Left kidney (tissue), 1 donor: ENCODE measurements at regions not wholly inside any gene's neighbourhood (a gene's known extent, or its start where the extent isn't known, plus 50 kb on each side); places are given as distances from the start of the nearest gene placed in this dataset.
A peak's percentile ranks its signal among the peaks of the same experiment; 100 is the strongest.

Experiments used
- DNase-seq: peaks from one replicate; pipeline ENCODE4 v3.0.0-alpha.2; 2013

DNA sequence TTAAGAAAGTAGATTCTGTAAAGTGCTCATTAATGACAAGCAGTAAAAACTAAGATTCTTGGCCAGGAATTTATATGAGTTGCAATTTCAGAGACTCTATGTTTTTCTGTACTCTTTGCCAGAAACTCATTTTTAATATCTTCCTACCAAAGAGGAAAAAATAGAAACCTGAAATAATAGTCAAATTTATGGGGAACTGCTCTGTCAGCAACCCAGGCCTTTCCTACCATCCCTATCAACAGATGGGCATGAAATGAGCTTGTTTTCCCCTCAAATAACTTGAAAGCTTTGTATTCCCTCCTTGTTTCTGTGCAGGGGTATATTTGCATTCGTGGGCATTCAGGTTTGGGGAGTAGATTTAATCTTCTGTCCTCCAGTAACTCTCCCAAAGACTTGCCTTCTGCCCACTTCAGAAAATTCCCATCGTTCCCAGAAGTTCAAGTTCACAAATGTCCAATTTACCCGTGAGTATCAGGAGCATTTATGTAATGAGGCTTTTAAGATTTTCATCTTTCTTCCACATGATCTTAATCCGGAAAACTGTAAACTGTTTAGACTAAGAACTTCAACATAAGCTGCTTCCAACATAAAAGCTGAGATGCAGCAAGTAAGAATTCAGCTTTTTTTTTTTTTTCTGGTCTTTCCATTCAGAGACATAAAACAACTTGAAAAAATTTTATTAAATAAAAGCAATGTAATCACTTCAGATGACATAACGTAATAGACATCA is 363.1 kb downstream of the EFNB2 start:
- no peak for DNase-seq

GRCh38 chr13:106163426-106163825 is 372.0 kb downstream of the EFNB2 start:
- DNase-seq, result no peak

GRCh38 chr13:106161146-106161545 is 374.3 kb downstream of the EFNB2 start:
- DNase-seq, result no peak

- no peak for DNase-seq
Observed at GRCh38 chr13:106159295-106160195, 375.9 kb downstream of the EFNB2 start.

DNA sequence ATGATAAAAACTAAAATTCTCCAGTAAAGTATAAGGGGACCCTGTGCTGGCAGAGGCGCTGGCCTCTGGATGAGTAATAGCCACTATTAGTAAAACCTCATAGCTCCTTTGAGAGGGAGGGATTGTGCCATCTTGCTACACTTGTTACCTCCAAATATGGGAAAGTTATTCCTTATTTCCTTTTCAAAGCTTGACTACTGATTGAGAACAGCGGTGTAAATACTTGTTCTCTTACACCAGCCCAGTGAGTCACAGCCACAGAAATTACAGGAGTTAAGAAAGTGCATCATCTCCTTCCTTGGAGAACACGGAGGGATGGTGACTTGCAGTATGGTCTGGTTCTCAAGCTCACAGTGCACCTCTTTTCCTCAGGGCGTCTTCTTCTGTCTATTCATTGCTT is 379.0 kb downstream of the EFNB2 start:
- DNase-seq, result no peak

GRCh38 chr13:106155411-106155810 is 380.1 kb downstream of the EFNB2 start:
- DNase-seq, result no peak

GRCh38 chr13:106153876-106154275 is 381.6 kb downstream of the EFNB2 start:
- no peak for DNase-seq

DNA sequence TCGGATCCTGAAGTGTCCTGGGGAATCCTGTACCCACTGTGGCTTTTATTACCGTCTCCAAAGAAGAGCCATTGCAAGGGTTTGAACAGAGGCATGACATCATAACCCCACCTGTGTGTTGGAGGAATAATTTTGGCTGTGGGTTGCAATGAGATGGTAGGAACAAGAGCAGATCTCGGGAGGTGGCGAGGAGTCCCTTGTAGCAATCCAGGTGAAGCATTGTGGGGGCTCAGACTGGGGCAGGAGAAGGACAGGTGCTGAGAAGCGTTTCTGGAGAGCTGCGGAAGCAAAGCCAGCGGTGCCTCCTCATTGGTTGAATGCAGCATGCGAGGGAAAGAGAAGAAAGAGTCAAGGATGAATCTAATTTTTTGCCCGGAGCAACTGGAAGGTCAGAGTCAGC is 382.4 kb downstream of the EFNB2 start:
- DNase-seq, result no peak

GRCh38 chr13:106152047-106152446 is 383.4 kb downstream of the EFNB2 start:
- no peak for DNase-seq

- DNase-seq, result no peak
Observed at GRCh38 chr13:106151056-106151699, 384.3 kb downstream of the EFNB2 start.

GRCh38 chr13:106145997-106146864 is 389.2 kb downstream of the EFNB2 start:
- no peak for DNase-seq

DNA sequence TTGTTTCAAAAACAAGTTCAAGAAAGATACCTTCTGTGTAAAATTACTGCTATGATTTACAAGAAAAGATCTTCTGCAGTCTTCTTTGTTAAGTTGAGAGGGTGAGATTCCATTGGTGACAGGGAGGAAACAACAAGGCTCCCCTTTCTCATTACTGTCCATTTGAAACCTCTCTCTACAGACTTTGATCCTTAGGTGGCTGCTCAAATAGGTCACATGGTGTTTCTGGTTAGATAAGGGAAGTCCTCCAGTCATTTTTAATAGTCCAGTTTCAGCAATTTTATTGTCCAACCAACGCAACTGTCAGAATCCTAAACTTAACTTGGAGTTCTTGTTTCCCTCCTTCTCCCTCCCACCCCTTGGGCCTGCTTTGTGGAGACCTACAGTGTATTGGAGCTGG is 390.4 kb downstream of the EFNB2 start:
- no peak for DNase-seq

DNA sequence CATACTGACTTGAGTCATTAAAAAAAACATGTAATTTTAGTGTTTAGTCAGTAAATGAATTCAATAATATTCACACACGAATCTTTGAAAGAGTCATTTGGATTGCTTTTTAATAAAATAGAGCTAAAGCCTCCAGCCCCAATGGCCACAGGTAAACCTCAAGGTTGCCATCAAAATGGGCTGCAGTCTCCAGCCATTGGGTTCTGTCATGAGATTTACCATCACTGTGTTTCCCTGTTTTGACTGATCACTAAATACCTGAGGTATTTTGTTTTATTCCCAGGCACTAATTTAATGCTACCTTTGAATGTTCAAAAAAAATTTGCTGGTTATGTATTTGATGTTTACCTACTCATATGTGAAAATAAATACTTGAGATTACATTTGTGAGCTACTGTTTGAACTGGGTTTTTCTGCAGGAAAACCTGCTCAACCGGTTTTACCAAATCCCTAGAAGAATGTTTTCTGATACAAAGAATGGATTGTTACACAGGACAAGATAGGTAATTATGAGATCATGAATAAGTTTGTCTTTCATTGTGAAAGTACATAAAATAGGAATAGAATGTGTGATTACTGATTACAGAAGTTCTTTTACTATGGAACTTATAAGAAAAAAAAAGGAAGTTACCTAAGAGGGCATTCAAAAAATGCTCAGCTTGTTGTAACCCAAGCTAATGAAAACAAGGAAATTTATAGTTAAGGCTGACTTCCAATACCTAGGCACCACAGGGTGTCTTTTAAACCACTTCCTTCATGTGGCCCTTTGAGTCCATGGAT is 391.3 kb downstream of the EFNB2 start:
- DNase-seq, result peak; percentile 45

DNA sequence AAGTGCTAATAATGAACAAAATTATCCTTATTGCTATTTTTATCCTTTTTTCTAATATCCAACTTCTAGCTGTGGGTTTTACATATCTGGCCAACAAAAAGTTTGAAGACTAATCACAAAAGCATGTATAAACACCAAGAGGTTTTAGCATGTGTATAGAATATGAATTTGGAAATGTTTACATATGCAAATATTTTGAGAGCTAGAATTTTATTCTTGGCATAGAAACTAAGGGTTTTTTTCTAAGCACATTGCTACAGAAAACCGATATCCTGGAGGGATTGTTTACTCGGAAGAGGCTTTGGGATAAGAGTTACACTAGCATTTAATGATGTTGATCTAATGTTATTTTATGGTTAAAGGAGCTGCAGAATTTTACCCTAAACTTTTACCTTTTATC is 392.1 kb downstream of the EFNB2 start:
- no peak for DNase-seq

DNA sequence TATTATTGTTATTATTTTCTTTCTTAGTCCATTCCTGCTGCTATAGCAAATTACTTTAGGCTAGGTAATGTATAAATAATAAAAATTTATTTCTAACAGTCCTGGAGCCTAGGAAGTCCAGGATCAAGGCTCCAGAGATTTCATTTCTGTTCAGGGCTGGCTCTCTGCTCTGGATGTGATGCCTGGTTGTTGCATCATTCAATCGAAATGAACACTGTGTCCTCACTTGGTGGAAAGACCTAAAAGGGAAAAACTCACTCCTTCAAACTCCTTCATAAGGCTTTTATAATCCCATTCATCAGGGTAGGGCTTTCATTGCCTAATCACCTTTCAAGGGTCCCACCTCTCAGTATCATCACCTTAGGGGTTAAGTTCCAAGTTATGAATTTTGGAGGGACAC is 395.0 kb downstream of the EFNB2 start:
- no peak for DNase-seq

- DNase-seq, result no peak
Observed at GRCh38 chr13:106139942-106140341, 395.5 kb downstream of the EFNB2 start.

GRCh38 chr13:106139377-106139776 is 396.1 kb downstream of the EFNB2 start:
- no peak for DNase-seq

DNA sequence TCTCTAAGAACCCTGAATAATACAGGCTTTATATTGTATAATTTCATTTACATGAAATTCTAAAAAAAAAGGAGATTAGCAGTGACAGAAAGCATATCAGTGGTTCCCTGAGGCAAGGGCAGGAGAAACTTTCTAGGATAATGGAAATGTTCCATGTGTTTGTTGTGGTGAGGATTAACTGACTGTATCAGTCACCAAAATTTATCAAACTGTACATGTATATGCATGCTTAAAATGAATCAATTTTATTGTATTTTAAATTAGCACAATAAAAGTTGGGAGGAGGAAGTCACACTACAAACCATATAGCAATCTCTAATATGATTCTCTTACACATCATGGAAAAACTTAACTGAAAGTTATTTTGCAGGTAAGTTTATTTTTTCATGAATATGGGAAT is 396.8 kb downstream of the EFNB2 start:
- DNase-seq, result no peak

DNA sequence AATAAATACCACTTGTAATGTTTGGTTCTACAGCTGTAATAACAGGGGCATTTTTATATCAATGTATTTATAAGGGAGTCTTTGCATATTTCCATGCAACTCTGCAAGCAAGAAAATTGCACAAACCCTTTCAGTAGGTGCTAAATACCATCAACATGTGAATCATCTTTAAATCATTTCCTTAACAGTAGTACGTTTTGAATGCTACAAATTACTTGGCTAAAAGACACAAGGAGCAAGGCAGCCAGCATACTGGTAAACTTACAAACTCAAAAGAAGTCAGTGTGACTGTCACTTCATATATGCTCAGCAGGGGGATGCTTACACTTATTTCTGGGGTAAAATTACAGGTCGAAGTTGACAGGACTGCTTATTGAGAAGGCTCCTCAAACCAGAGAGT is 402.4 kb downstream of the EFNB2 start:
- DNase-seq, result no peak

- DNase-seq, result no peak
Observed at GRCh38 chr13:106132216-106132615, 403.2 kb downstream of the EFNB2 start.

DNA sequence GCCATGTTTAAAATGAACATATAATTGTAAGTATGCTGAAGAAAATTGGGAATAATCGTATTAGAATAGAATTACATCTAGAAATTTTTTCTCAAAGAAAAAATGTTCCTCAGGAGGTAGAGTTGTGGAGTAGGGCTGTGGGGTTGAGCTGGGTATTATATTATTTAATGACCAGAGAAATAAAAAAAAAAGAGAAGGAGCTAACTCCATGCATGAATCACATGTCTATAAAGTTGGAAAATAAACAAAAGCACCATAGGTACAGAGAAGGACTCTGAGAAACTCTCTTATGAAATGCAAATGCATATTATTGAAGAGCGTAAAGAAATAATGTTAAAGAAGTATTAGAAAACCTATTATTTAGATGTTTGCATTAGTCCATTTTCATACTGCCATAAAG is 405.5 kb downstream of the EFNB2 start:
- DNase-seq, result no peak
